IMR-90 (cell line): ENCODE measurements at regions not wholly inside any gene's neighbourhood (a gene's known extent, or its start where the extent isn't known, plus 50 kb on each side); places are given as distances from the start of the nearest gene placed in this dataset.

ENCODE experiments used
- BHLHE40 ChIP-seq: fragments of 150-350 bp; IDR thresholded peaks from 2 replicates; pipeline ENCODE4 v1.6.1; 2016; ENCODE audit warnings: mild to moderate bottlenecking, low read depth, low read length
- CEBPB ChIP-seq: IDR thresholded peaks from 2 replicates; pipeline ENCODE4 v1.6.1; 2012; ENCODE audit warnings: low read depth, low read length, improper control_type of control experiment
- CHD1 ChIP-seq: IDR thresholded peaks from 2 replicates; pipeline ENCODE4 v1.6.1; 2012; ENCODE audit warnings: low read depth, low read length, improper control_type of control experiment
- CTCF ChIP-seq: conservative IDR thresholded peaks from 2 replicates; pipeline ENCODE4 v1.5.1; 2012; ENCODE audit warnings: mild to moderate bottlenecking, low read depth, low read length, improper control_type of control experiment
- FOS ChIP-seq: fragments of 150-350 bp; IDR thresholded peaks from 2 replicates; pipeline ENCODE4 v1.6.1; 2016; ENCODE audit warnings: low read depth, low read length
- MAZ ChIP-seq: IDR thresholded peaks from 2 replicates; pipeline ENCODE4 v1.6.1; 2012; ENCODE audit warnings: low read depth, mild to moderate bottlenecking, low read length, improper control_type of control experiment, moderate library complexity, borderline replicate concordance
- MXI1 ChIP-seq: IDR thresholded peaks from 2 replicates; pipeline ENCODE4 v1.6.1; 2012; ENCODE audit warnings: low read depth, mild to moderate bottlenecking, low read length, moderate library complexity, borderline replicate concordance
- NFE2L2 ChIP-seq: fragments of 150-350 bp; IDR thresholded peaks from 2 replicates; pipeline ENCODE4 v1.6.1; 2016; ENCODE audit warnings: low read depth, mild to moderate bottlenecking, low read length
- POLR2A ChIP-seq: IDR thresholded peaks from 2 replicates; pipeline ENCODE4 v1.6.1; 2012; ENCODE audit warnings: mild to moderate bottlenecking, low read depth, low read length
- RAD21 ChIP-seq: IDR thresholded peaks from 2 replicates; pipeline ENCODE4 v1.6.1; 2012; ENCODE audit warnings: low read length, improper control_type of control experiment
- RCOR1 ChIP-seq: IDR thresholded peaks from 2 replicates; pipeline ENCODE4 v1.6.1; 2012; ENCODE audit warnings: mild to moderate bottlenecking, low read length, improper control_type of control experiment; ENCODE audit not compliant: insufficient replicate concordance
- RFX5 ChIP-seq: IDR thresholded peaks from 2 replicates; pipeline ENCODE4 v1.8.0; 2012; ENCODE audit warnings: low read depth, mild to moderate bottlenecking, low read length, moderate library complexity
- SMC3 ChIP-seq: fragments of 150-350 bp; IDR thresholded peaks from 2 replicates; pipeline ENCODE4 v1.6.1; 2016; ENCODE audit warnings: low read depth, mild to moderate bottlenecking, antibody characterized with exemption, low read length, moderate library complexity
- USF2 ChIP-seq: fragments of 150-350 bp; IDR thresholded peaks from 2 replicates; pipeline ENCODE4 v1.6.1; 2017; ENCODE audit warnings: mild to moderate bottlenecking, antibody characterized with exemption, low read length, low read depth

GRCh38 chr5:123814801-123815470 lies 303.0 kb downstream of the CSNK1G3 start:
- TF ChIP-seq RFX5 (no peak), CTCF (no peak), POLR2A (no peak), SMC3 (no peak), MXI1 (no peak), FOS (no peak), CEBPB (no peak), RCOR1 (no peak), MAZ (no peak), USF2 (no peak), RAD21 (no peak), NFE2L2 (no peak), BHLHE40 (no peak), CHD1 (no peak)
